GM12892 (cell line): ENCODE measurements at regions not wholly inside any gene's neighbourhood (a gene's known extent, or its start where the extent isn't known, plus 50 kb on each side); places are given as distances from the start of the nearest gene placed in this dataset.

Source experiments
- POLR2A ChIP-seq: IDR thresholded peaks from 2 replicates; pipeline ENCODE4 v1.6.1; 2011; ENCODE audit warnings: low read depth, low read length, control low read depth
- POLR2AphosphoS5 ChIP-seq: IDR thresholded peaks from 2 replicates; pipeline ENCODE4 v1.6.1; 2011; ENCODE audit warnings: low read depth, low read length, control low read depth
- TAF1 ChIP-seq: IDR thresholded peaks from 2 replicates; pipeline ENCODE4 v1.6.1; 2011; ENCODE audit warnings: low read depth, mild to moderate bottlenecking, control low read depth, low read length, borderline replicate concordance

DNA sequence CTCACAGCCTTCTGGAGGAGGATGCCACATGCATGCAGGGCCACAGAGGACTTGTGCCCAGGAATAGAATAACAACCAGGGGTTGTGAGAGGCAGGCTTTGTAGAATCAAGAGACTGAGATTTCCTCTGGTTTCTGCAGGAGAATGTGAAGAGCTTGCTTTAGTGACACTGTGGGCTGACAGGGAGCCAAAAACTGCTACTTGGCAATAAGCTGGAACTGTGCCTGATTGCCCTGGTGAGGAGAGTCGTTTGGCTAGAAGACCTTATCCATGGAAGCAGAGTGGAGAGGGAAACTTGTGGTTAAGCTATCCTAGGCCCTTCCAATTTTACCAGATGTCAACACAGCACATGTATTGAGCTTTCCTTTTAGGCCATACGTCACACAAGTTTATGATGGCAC, 902.1 kb downstream of the MRPL39 start:
- no peak for TF ChIP-seq POLR2A
- no peak for TF ChIP-seq POLR2AphosphoS5
- TF ChIP-seq TAF1 = no peak
